HG03159 (cell line): ENCODE measurements at regions not wholly inside any gene's neighbourhood (a gene's known extent, or its start where the extent isn't known, plus 50 kb on each side); places are given as distances from the start of the nearest gene placed in this dataset.
"Not testable (repeated sequence)": the region's sequence is repeated elsewhere in the genome, so short reads cannot be mapped to it uniquely, and the experiment has no call there.

ENCODE experiments used
- ATAC-seq: cut with Tn5 transposase; IDR thresholded peaks from one replicate; pipeline ENCODE4 v1.9.1; 2021; ENCODE audit warnings: mild to moderate bottlenecking, moderate library complexity; ENCODE audit not compliant: unreplicated experiment

GRCh38 chr2:122038816-122039215, 283.4 kb downstream of the TSN start:
- ATAC-seq: not testable (repeated sequence)

DNA sequence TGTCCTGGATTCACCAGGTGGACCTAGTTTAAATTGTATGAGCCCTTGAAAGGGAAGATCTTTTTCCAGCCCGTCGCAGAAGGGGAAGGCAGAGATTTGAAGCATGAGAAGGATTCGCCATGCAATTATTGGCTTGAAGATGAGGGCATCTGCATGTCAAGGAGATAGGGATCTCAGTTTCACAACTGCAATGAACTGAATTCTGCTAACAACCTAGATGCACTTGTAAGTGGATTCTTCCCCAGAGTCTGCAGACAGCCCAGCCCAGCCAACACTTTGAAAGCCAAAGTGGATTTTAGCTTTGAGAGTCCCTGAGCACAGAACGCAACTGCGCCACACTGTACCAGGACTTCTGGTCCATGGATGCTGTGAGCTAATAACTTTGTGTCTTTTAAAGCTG, 286.0 kb downstream of the TSN start:
- no peak for ATAC-seq

DNA sequence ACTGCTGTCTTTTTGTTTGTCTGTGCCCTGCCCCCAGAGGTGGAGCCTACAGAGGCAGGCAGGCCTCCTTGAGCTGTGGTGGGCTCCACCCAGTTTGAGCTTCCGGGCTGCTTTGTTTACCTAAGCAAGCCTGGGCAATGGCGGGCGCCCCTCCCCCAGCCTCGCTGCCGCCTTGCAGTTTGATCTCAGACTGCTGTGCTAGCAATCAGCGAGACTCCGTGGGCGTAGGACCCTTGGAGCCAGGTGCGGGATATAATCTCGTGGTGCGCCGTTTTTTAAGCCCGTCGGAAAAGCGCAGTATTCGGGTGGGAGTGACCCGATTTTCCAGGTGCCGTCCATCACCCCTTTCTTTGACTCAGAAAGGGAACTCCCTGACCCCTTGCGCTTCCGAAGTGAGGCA, 296.2 kb downstream of the TSN start:
- not testable (repeated sequence) for ATAC-seq

DNA sequence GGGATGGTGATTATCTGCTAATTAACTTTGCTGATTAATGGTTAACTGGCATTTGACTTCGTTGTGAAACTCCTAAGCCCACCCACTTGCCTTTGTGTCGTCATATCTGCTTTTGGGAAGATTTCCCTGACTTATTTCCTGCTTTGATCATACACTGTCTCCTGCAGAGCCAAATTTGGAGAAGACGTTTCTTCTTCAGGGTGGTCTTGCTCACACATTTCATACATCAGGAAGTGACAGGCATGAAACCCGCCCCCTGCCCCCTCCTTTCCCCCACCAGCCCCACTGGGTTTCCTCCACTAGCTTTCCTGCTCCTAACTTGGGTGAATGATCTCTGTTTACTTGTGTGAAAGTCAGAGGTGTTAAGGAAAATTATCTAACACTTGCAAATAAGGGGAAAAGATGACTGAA, 300.1 kb downstream of the TSN start:
- ATAC-seq: no peak

- no peak for ATAC-seq
Observed at GRCh38 chr2:122056853-122057252, 301.4 kb downstream of the TSN start.

- no peak for ATAC-seq
Observed at GRCh38 chr2:122061206-122061605, 305.8 kb downstream of the TSN start.

GRCh38 chr2:122061831-122062230, 306.4 kb downstream of the TSN start:
- ATAC-seq: no peak

GRCh38 chr2:122062506-122062905, 307.1 kb downstream of the TSN start:
- ATAC-seq: no peak

- ATAC-seq: no peak
Observed at GRCh38 chr2:122063716-122064115, 308.3 kb downstream of the TSN start.

- no peak for ATAC-seq
Observed at GRCh38 chr2:122070241-122070731, 314.8 kb downstream of the TSN start.

DNA sequence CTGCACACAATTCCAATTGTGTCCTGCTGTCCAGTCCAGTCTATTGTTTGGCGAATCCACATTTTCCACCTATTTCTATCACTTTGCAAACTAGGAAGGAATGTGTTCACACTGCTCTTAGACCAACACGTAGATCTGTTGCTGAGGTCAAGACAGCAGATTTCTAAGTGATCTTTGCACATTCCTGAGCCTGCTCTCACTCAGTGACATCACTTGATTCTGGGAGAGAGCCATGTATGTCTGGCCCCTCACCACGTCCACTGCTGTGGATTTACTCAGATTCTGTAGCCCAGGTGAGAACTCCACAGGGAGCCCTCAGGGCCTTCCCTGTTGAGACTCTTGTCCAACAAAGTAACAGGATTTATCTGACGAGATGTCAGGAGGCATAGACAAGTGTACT, 317.2 kb downstream of the TSN start:
- ATAC-seq: no peak

- no peak for ATAC-seq
Observed at GRCh38 chr2:122074201-122074600, 318.8 kb downstream of the TSN start.

GRCh38 chr2:122075381-122075780, 319.9 kb downstream of the TSN start:
- ATAC-seq: no peak

DNA sequence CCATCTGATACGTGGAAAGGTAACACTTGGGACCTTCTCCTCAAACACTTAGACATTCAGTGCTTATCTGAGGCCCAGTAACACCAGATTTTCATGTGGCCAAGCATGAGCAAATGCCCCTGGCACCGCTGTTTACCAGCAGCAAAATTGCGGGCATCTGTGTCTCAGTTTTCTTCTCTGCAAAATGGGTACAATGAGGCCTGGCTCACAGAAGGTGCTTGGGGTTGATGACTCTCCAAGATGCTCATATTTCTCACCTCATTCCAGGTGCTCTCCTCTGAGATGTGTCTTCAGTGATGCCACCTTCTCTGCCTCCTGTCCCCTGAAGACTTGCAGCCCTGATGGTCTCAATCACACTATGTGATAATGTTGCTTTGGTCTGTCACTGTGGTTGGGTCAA, 321.7 kb downstream of the TSN start:
- ATAC-seq: no peak

DNA sequence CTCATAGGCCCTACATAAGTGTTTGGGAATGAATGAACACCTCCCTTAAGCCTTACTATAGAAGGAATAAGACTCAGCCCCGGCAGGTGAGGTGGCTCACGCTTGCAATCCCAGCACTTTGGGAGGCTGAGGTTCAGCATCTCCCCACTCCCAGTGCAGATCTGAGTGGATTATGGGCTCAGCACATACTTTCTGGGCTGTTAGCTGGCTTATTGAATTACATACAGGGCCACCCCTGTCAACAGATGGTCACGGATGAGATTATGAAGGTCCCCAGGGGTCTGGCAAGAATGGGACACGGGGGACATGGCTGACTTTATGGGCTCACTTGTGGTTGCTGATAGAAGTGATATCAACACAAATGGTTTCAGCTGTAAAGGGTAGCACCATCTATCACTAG, 322.3 kb downstream of the TSN start:
- ATAC-seq: no peak

DNA sequence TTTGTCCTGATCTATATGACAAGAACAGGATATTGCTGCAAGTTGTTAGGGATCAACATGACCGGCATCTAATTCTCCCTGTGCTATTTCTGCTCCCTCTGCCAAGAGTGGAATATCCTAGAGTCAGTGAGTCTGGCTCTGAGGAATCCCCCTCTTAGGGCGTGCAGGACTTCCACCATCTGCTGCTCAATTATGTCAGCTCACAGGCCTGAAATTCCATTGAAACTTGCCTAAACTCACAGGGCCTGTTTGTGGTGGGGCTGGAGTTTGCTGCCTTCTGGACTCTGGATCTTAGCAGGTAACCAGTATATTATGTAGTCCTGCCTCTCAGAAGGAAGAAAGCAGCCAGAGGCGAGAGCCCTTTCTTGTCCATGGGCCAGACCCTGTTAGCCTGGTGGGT, 323.0 kb downstream of the TSN start:
- ATAC-seq: no peak

GRCh38 chr2:122079844-122080243, 324.4 kb downstream of the TSN start:
- ATAC-seq: no peak

DNA sequence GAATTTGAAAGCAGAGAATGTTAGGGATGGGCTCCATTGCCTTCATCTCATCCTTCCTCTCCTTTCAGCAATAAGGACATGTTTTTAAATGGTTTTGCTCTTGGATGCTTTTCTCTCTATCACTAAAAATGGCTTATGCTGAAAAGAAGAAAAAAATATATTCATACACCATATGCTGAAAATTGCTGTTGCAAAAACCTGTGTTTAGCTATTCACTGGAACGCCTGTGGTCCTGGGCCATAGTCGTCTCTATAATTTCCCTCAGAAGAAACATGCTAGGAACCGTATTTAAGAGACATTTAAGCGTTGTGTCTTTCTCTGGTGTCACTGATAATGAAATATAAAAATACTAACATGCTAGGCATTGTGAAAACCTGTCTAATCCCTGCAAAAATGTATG, 324.9 kb downstream of the TSN start:
- no peak for ATAC-seq

DNA sequence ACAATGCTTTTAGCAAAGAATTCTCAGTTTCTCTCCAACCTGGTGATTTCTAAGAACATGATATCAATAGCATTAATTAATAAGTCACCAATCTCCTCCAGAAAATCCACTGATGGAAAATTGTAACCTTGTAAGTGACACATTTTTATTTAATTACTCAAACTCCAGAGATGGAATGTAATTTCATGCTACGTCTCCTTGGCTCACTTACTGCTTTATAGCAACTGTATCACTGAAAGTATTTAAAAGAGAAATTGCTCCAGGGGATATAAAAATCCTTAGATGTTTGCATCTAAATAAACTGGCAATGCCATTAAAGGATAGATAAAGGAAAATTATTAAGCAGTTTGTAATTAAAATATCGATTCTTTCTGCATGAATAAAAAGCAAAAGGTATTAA, 325.4 kb downstream of the TSN start:
- ATAC-seq: no peak

- ATAC-seq: no peak
Observed at GRCh38 chr2:122081751-122082150, 326.3 kb downstream of the TSN start.

DNA sequence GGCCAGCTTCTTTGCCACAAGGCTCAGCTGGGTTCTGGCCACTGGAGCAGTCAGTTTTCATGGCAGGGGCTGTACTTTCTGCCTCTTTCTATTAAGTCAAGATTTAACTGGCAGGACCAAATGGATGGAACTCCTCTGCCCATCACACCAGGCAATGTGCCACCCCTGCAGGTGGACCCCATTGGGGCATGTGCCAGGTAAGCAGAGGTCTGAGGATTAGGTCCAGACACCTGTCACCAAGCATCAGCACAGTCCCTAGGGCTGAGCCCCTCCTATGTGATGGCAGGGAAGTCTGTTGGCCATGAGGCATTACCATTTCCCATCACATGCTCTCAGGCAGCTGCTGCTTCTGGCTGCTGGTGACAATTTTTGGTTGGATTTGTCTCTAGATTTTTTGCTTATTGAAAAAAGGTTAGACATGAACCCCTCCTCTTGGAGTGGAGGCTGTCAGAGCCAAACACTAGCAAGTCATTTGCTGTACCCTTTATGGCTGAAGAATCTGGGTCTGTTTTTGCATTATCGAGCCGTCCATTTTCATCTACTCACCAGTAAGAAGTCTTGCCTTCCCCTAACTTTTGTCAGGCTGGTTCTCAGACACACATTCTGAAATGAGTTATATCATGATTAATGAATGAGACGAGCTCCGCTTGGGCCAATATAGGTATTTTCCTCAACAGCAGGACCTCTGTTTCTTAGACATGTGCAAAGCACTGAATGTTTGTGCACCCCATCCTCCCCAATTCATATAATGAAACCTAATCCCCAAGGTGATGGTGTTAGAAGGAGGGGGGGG, 328.0 kb downstream of the TSN start:
- ATAC-seq: no peak

DNA sequence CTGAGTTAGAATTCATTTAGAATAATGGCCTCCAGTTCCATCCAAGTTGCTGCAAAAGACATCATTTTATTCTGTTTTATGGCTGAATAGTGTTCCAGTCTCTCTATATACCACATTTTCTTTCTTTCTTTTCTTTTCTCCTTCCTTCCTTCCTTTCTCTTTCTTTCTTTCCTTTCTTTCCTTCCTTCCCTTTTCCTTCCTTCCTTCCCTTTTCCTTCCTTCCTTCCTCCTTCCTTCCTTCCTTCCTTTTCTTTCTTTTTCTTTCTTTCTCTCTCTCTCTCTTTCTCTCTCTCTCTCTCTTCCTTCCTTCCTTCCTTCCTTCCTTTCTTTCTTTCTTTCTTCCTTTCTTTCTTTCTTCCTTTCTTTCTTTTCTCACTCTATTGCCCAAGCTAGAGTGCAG, 330.2 kb downstream of the TSN start:
- ATAC-seq: not testable (repeated sequence)

DNA sequence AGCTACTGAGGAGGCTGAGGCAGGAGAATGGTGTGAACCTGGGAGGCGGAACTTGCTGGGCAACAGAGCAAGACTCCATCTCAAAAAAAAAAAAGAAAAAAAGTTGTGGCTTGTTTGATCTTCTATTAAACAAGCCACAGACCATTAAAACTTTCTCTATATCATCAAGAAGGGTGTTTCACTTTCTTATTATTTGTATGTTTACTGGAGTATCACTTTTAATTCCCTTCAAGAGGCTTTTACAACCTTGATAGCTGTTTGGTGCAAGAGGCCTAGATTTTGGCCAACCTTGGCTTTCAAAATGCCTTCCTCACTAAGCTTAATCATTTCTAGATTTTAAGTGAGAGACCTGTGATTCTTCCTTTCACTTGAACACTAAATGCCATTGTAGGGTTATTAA, 339.1 kb downstream of the TSN start:
- no peak for ATAC-seq
